ENCODE measurements at regions not wholly inside any gene's neighbourhood (a gene's known extent, or its start where the extent isn't known, plus 50 kb on each side); places are given as distances from the start of the nearest gene placed in this dataset.
A peak's percentile ranks its signal among the peaks of the same experiment; 100 is the strongest.
"Not testable (repeated sequence)": the region's sequence is repeated elsewhere in the genome, so short reads cannot be mapped to it uniquely, and the experiment has no call there.

GRCh38 chr3:44105571-44105970, 136.1 kb upstream of the TOPAZ1 start:
- DNase-seq = no peak

GRCh38 chr3:44106756-44107155, 134.9 kb upstream of the TOPAZ1 start:
- DNase-seq = no peak

GRCh38 chr3:44108481-44108880, 133.2 kb upstream of the TOPAZ1 start:
- no peak for DNase-seq

GRCh38 chr3:44109771-44110361, 131.8 kb upstream of the TOPAZ1 start:
- no peak for DNase-seq

GRCh38 chr3:44110648-44111047, 131.0 kb upstream of the TOPAZ1 start:
- no peak for DNase-seq

- no peak for DNase-seq
Measured at GRCh38 chr3:44111482-44111881, 130.2 kb upstream of the TOPAZ1 start.

- DNase-seq = peak; percentile 57
Measured at GRCh38 chr3:44114142-44114541, 127.5 kb upstream of the TOPAZ1 start.

- no peak for DNase-seq
Measured at GRCh38 chr3:44117239-44117638, 124.4 kb upstream of the TOPAZ1 start.

GRCh38 chr3:44117736-44118135, 124.0 kb upstream of the TOPAZ1 start:
- DNase-seq = no peak

GRCh38 chr3:44120721-44121582, 120.7 kb upstream of the TOPAZ1 start:
- DNase-seq = no peak

- DNase-seq = no peak
Measured at GRCh38 chr3:44125246-44125645, 116.4 kb upstream of the TOPAZ1 start.

GRCh38 chr3:44125882-44126281, 115.8 kb upstream of the TOPAZ1 start:
- no peak for DNase-seq

- DNase-seq = no peak
Measured at GRCh38 chr3:44128057-44128775, 113.5 kb upstream of the TOPAZ1 start.

- DNase-seq = no peak
Measured at GRCh38 chr3:44130249-44130648, 111.4 kb upstream of the TOPAZ1 start.

- no peak for DNase-seq
Measured at GRCh38 chr3:44132061-44132460, 109.6 kb upstream of the TOPAZ1 start.

GRCh38 chr3:44132593-44132992, 109.1 kb upstream of the TOPAZ1 start:
- DNase-seq = no peak

GRCh38 chr3:44136421-44136820, 105.3 kb upstream of the TOPAZ1 start:
- DNase-seq = no peak

- DNase-seq = no peak
Measured at GRCh38 chr3:44146073-44146472, 95.6 kb upstream of the TOPAZ1 start.

GRCh38 chr3:44159696-44160300, 81.9 kb upstream of the TOPAZ1 start:
- DNase-seq = no peak

- DNase-seq = no peak
Measured at GRCh38 chr3:44160818-44161217, 80.9 kb upstream of the TOPAZ1 start.

GRCh38 chr3:44171891-44172290, 69.8 kb upstream of the TOPAZ1 start:
- DNase-seq = no peak

GRCh38 chr3:44172701-44173100, 69.0 kb upstream of the TOPAZ1 start:
- DNase-seq = not testable (repeated sequence)

GRCh38 chr3:44173263-44173662, 68.4 kb upstream of the TOPAZ1 start:
- no peak for DNase-seq
